ENCODE measurements at regions not wholly inside any gene's neighbourhood (a gene's known extent, or its start where the extent isn't known, plus 50 kb on each side); places are given as distances from the start of the nearest gene placed in this dataset.

GRCh38 chr5:124677374-124678351 is 68.8 kb downstream of the ZNF608 start:
- no peak for DNase-seq (ENCODE audit: low read depth)
- Histone ChIP-seq H3K27me3 (ENCODE audit: control insufficient read depth, insufficient read depth, low read length) (no peaks in the 10 kb centered on the region), H3K4me3 (ENCODE audit: low read depth, low read length) (no peak overlapping the region), H3K36me3 (ENCODE audit: control insufficient read depth, insufficient read depth, low read length) (no peaks in the 10 kb centered on the region)
- CTCF ChIA-PET: interaction anchor here (1.8 kb wide), 1 partner anchor 12 kb away, joined by 4 read pairs; no protein-coding TSS in a partner anchor
- POLR2A ChIA-PET: no interaction called here
- TF ChIP-seq CTCF (IDR thresholded peaks at IDR 0.05; ENCODE audit: insufficient read depth, low read depth, low read length): no peak

GRCh38 chr5:124675931-124676846 is 70.2 kb downstream of the ZNF608 start:
- H3K4me3 ChIP-seq (ENCODE audit: low read depth, low read length): no peak overlapping the region
- no peak for TF ChIP-seq CTCF (IDR thresholded peaks at IDR 0.05; ENCODE audit: insufficient read depth, low read depth, low read length)
- DNase-seq (ENCODE audit: low read depth): no peak
- no peaks in the 10 kb centered on the region for H3K27me3 ChIP-seq (ENCODE audit: control insufficient read depth, insufficient read depth, low read length)
- POLR2A ChIA-PET: no interaction called here
- CTCF ChIA-PET: interaction anchor here (0.6 kb wide), 1 partner anchor 17 kb away, joined by 3 read pairs; no protein-coding TSS in a partner anchor
- no peaks in the 10 kb centered on the region for H3K36me3 ChIP-seq (ENCODE audit: control insufficient read depth, insufficient read depth, low read length)

GRCh38 chr5:124671193-124671592 is 75.2 kb downstream of the ZNF608 start:
- no peak for TF ChIP-seq CTCF (IDR thresholded peaks at IDR 0.05; ENCODE audit: insufficient read depth, low read depth, low read length)
- ChIA-PET CTCF (no interaction called here), POLR2A (no interaction called here)
- no peaks in the 10 kb centered on the region for H3K36me3 ChIP-seq (ENCODE audit: control insufficient read depth, insufficient read depth, low read length)
- H3K27me3 ChIP-seq (ENCODE audit: control insufficient read depth, insufficient read depth, low read length): no peaks in the 10 kb centered on the region
- no peak overlapping the region for H3K4me3 ChIP-seq (ENCODE audit: low read depth, low read length)
- no peak for DNase-seq (ENCODE audit: low read depth)

GRCh38 chr5:124670722-124671184 is 75.7 kb downstream of the ZNF608 start:
- ChIA-PET CTCF (no interaction called here), POLR2A (no interaction called here)
- no peak overlapping the region for H3K4me3 ChIP-seq (ENCODE audit: low read depth, low read length)

More at GRCh38 chr5:124670722-124671184, 75.7 kb downstream of the ZNF608 start:
- H3K27me3 ChIP-seq (ENCODE audit: control insufficient read depth, insufficient read depth, low read length): no peaks in the 10 kb centered on the region
- no peak for TF ChIP-seq CTCF (IDR thresholded peaks at IDR 0.05; ENCODE audit: insufficient read depth, low read depth, low read length)
- DNase-seq (ENCODE audit: low read depth): no peak
- no peaks in the 10 kb centered on the region for H3K36me3 ChIP-seq (ENCODE audit: control insufficient read depth, insufficient read depth, low read length)
